Activated naive CD4-positive, alpha-beta T cell treated with anti-CD3 and anti-CD28 coated beads, Interleukin-2, amount 10 ng/mL, durations not matched to agents 7 days and 5 days (primary cell): ENCODE measurements at regions not wholly inside any gene's neighbourhood (a gene's known extent, or its start where the extent isn't known, plus 50 kb on each side); places are given as distances from the start of the nearest gene placed in this dataset.
A peak's percentile ranks its signal among the peaks of the same experiment; 100 is the strongest.
"Not testable (repeated sequence)": the region's sequence is repeated elsewhere in the genome, so short reads cannot be mapped to it uniquely, and the experiment has no call there.

Experiments used
- CTCF ChIA-PET: fragments of 350-600 bp; sonication (Branson Sonifier 250); formaldehyde crosslinking; loops from one replicate; lab custom pipeline; 2021; ENCODE audit warnings: antibody characterized with exemption; lab: Charles Lee
- DNase-seq: peaks from one replicate; pipeline ENCODE4 v3.0.0-alpha.2; 2020
- H3K27ac Mint-ChIP-seq: one replicate; pipeline ENCODE4 v1.8.0; 2021; ENCODE audit warnings: mild to moderate bottlenecking, moderate library complexity, mixed read lengths
- H3K27me3 Mint-ChIP-seq: one replicate; pipeline ENCODE4 v1.8.0; 2021; ENCODE audit warnings: mild to moderate bottlenecking, mixed read lengths
- H3K36me3 Mint-ChIP-seq: one replicate; pipeline ENCODE4 v1.8.0; 2021; ENCODE audit warnings: mixed read lengths
- H3K4me1 Mint-ChIP-seq: one replicate; pipeline ENCODE4 v1.8.0; 2021; ENCODE audit warnings: mixed read lengths
- H3K4me3 Mint-ChIP-seq: one replicate; pipeline ENCODE4 v1.8.0; 2021; ENCODE audit warnings: mild to moderate bottlenecking, moderate library complexity, mixed read lengths
- H3K9me3 Mint-ChIP-seq: one replicate; pipeline ENCODE4 v1.8.0; 2021; ENCODE audit warnings: mixed read lengths

GRCh38 chr6:27742833-27743573 is 169.2 kb downstream of the OR2B2 start:
- no peak for DNase-seq
- CTCF ChIA-PET: interaction anchor here (1.2 to 1.5 kb wide), 2 partner anchors 9 kb away, joined by 3 to 4 read pairs; no protein-coding TSS in a partner anchor
- Mint-ChIP-seq H3K36me3 (no peaks in the 10 kb centered on the region), H3K4me3 (no peak overlapping the region), H3K4me1 (peaks cover 18% of the 10 kb centered on the region), H3K27ac (no peak overlapping the region), H3K27me3 (peaks cover 33% of the 10 kb centered on the region), H3K9me3 (no peaks in the 10 kb centered on the region)

GRCh38 chr6:27739902-27740301 is 172.3 kb downstream of the OR2B2 start:
- peaks cover 19% of the 10 kb centered on the region for H3K27me3 Mint-ChIP-seq
- H3K36me3 Mint-ChIP-seq, DNase-seq, H3K27ac Mint-ChIP-seq, H3K4me3 Mint-ChIP-seq, H3K9me3 Mint-ChIP-seq: not testable (repeated sequence)
- peaks cover 24% of the 10 kb centered on the region for H3K4me1 Mint-ChIP-seq
- CTCF ChIA-PET: interaction anchor here (2.7 kb wide), 1 partner anchor 12 kb away, joined by 15 read pairs; no protein-coding TSS in a partner anchor

- H3K4me1 Mint-ChIP-seq: peaks cover 17% of the 10 kb centered on the region
- no peak for DNase-seq
- no peaks in the 10 kb centered on the region for H3K36me3 Mint-ChIP-seq
- no peaks in the 10 kb centered on the region for H3K9me3 Mint-ChIP-seq
- CTCF ChIA-PET: no interaction called here
- H3K27me3 Mint-ChIP-seq: no peaks in the 10 kb centered on the region
- H3K4me3 Mint-ChIP-seq: no peak overlapping the region
- no peak overlapping the region for H3K27ac Mint-ChIP-seq
Measured at GRCh38 chr6:27736686-27737085, 175.5 kb downstream of the OR2B2 start.

- CTCF ChIA-PET: no interaction called here
- Mint-ChIP-seq H3K36me3 (no peaks in the 10 kb centered on the region), H3K4me1 (no peaks in the 10 kb centered on the region), H3K27ac (no peak overlapping the region), H3K9me3 (no peaks in the 10 kb centered on the region), H3K4me3 (no peak overlapping the region), H3K27me3 (peaks cover 20% of the 10 kb centered on the region)
- DNase-seq: no peak
Measured at GRCh38 chr6:27728442-27728841, 183.8 kb downstream of the OR2B2 start.

GRCh38 chr6:27726619-27727023 is 185.6 kb downstream of the OR2B2 start:
- DNase-seq: no peak
- H3K36me3 Mint-ChIP-seq: no peaks in the 10 kb centered on the region
- no peaks in the 10 kb centered on the region for H3K9me3 Mint-ChIP-seq
- H3K4me3 Mint-ChIP-seq: no peak overlapping the region
- no peak overlapping the region for H3K27ac Mint-ChIP-seq
- peaks cover 29% of the 10 kb centered on the region for H3K27me3 Mint-ChIP-seq
- H3K4me1 Mint-ChIP-seq: peaks cover 5% of the 10 kb centered on the region
- CTCF ChIA-PET: no interaction called here

- peaks cover 24% of the 10 kb centered on the region for H3K27me3 Mint-ChIP-seq
- DNase-seq: no peak
- CTCF ChIA-PET: no interaction called here
Measured at GRCh38 chr6:27720607-27721580, 191.3 kb downstream of the OR2B2 start.

GRCh38 chr6:27719039-27719438 is 193.2 kb downstream of the OR2B2 start:
- Mint-ChIP-seq H3K27me3 (peaks cover 24% of the 10 kb centered on the region), H3K4me1 (peaks cover 24% of the 10 kb centered on the region)
- H3K36me3 Mint-ChIP-seq, H3K4me3 Mint-ChIP-seq, H3K27ac Mint-ChIP-seq, H3K9me3 Mint-ChIP-seq, DNase-seq, CTCF ChIA-PET: not testable (repeated sequence)

More at GRCh38 chr6:27720607-27721580, 191.3 kb downstream of the OR2B2 start:
- H3K9me3 Mint-ChIP-seq: no peaks in the 10 kb centered on the region
- H3K4me3 Mint-ChIP-seq: no peak overlapping the region
- H3K36me3 Mint-ChIP-seq: no peaks in the 10 kb centered on the region
- peaks cover 24% of the 10 kb centered on the region for H3K4me1 Mint-ChIP-seq
- no peak overlapping the region for H3K27ac Mint-ChIP-seq

- H3K4me1 Mint-ChIP-seq: no peaks in the 10 kb centered on the region
- H3K9me3 Mint-ChIP-seq: no peaks in the 10 kb centered on the region
- CTCF ChIA-PET: no interaction called here
- no peak overlapping the region for H3K27ac Mint-ChIP-seq
- H3K27me3 Mint-ChIP-seq: no peaks in the 10 kb centered on the region
- DNase-seq: no peak
- peaks cover 14% of the 10 kb centered on the region for H3K36me3 Mint-ChIP-seq
- no peak overlapping the region for H3K4me3 Mint-ChIP-seq
Measured at GRCh38 chr6:27706431-27706830, 205.8 kb downstream of the OR2B2 start.

- CTCF ChIA-PET: no interaction called here
- H3K4me3 Mint-ChIP-seq: no peak overlapping the region
- peaks cover 4% of the 10 kb centered on the region for H3K9me3 Mint-ChIP-seq
- H3K27ac Mint-ChIP-seq: no peak overlapping the region
- H3K27me3 Mint-ChIP-seq: no peaks in the 10 kb centered on the region
- peaks cover 20% of the 10 kb centered on the region for H3K4me1 Mint-ChIP-seq
- DNase-seq: no peak
- peaks cover 18% of the 10 kb centered on the region for H3K36me3 Mint-ChIP-seq
Measured at GRCh38 chr6:27700337-27700736, 211.9 kb downstream of the OR2B2 start.

- CTCF ChIA-PET: no interaction called here
- peak overlapping the region; percentile 65 for H3K27ac Mint-ChIP-seq
- peaks cover 26% of the 10 kb centered on the region for H3K4me1 Mint-ChIP-seq
- H3K27me3 Mint-ChIP-seq: peaks cover 15% of the 10 kb centered on the region
- H3K36me3 Mint-ChIP-seq: peaks cover 7% of the 10 kb centered on the region
- H3K4me3 Mint-ChIP-seq: peak overlapping the region; percentile 91
- peaks cover 4% of the 10 kb centered on the region for H3K9me3 Mint-ChIP-seq
- no peak for DNase-seq
Measured at GRCh38 chr6:27694547-27694874, 217.7 kb downstream of the OR2B2 start.

GRCh38 chr6:27693766-27694546 is 218.2 kb downstream of the OR2B2 start:
- Mint-ChIP-seq H3K4me3 (peak overlapping the region; percentile 91), H3K27ac (peak overlapping the region; percentile 65), H3K9me3 (peaks cover 4% of the 10 kb centered on the region), H3K36me3 (peaks cover 7% of the 10 kb centered on the region), H3K4me1 (peaks cover 30% of the 10 kb centered on the region), H3K27me3 (peaks cover 15% of the 10 kb centered on the region)
- CTCF ChIA-PET: no interaction called here
- DNase-seq: peak; percentile 46

- H3K36me3 Mint-ChIP-seq, H3K4me3 Mint-ChIP-seq, H3K27ac Mint-ChIP-seq, DNase-seq, H3K9me3 Mint-ChIP-seq: not testable (repeated sequence)
- CTCF ChIA-PET: interaction anchor here (1.1 to 1.9 kb wide), 2 partner anchors 60 to 106 kb away, joined by 3 to 5 read pairs; no protein-coding TSS in a partner anchor
- H3K4me1 Mint-ChIP-seq: peaks cover 45% of the 10 kb centered on the region
- peaks cover 25% of the 10 kb centered on the region for H3K27me3 Mint-ChIP-seq
Measured at GRCh38 chr6:27692133-27692532, 219.2 kb upstream of the ZNF184 start.

GRCh38 chr6:27688014-27688586 is 215.2 kb upstream of the ZNF184 start:
- peak; percentile 83 for DNase-seq
- CTCF ChIA-PET: interaction anchor here (0.5 to 1.8 kb wide), 10 partner anchors 10 to 207 kb away, joined by 3 to 7 read pairs (median 3); no protein-coding TSS in a partner anchor
- H3K27me3 Mint-ChIP-seq: peaks cover 40% of the 10 kb centered on the region

More at GRCh38 chr6:27688014-27688586, 215.2 kb upstream of the ZNF184 start:
- H3K36me3 Mint-ChIP-seq: no peaks in the 10 kb centered on the region
- H3K4me3 Mint-ChIP-seq: peak overlapping the region; percentile 72
- no peaks in the 10 kb centered on the region for H3K9me3 Mint-ChIP-seq
- peaks cover 29% of the 10 kb centered on the region for H3K4me1 Mint-ChIP-seq
- peak overlapping the region; percentile 85 for H3K27ac Mint-ChIP-seq
